Fibroblast of mammary gland (primary cell): ENCODE measurements at regions not wholly inside any gene's neighbourhood (a gene's known extent, or its start where the extent isn't known, plus 50 kb on each side); places are given as distances from the start of the nearest gene placed in this dataset.

Experiments used
- DNase-seq: peaks from one replicate; pipeline ENCODE4 v3.0.0-alpha.2; 2010; ENCODE audit warnings: low read depth
- H3K4me3 ChIP-seq: 2 replicates; pipeline ENCODE4 v1.5.1; 2011; ENCODE audit warnings: low read depth, mild to moderate bottlenecking, low read length, moderate library complexity; ENCODE audit not compliant: control insufficient read depth
- CTCF ChIP-seq: conservative IDR thresholded peaks from 2 replicates; pipeline ENCODE4 v1.5.1; 2011; ENCODE audit warnings: low read depth, low read length, inconsistent platforms; ENCODE audit not compliant: control insufficient read depth, insufficient read depth

GRCh38 chr12:127389923-127390322, 877.0 kb upstream of the TMEM132C start:
- TF ChIP-seq CTCF: no peak
- DNase-seq: peak; percentile 65
- no peak overlapping the region for H3K4me3 ChIP-seq

DNA sequence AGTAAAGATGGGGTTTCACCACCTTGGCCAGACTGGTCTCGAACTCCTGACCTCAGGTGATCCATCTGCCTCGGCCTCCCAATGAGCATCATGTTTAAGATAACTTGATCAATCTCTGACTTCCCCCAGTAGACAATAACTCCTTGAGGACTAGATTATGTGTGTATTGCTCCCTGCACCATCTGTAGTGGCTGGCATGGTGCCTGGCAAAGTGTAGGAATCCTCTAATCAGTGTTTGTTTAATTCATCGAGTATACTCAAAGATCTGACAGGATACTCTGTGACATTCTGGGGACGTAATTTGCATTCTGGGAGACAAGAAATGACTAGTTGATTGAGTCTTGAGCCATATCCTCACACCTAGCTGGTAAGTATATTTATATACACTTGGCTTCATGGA, 873.5 kb upstream of the TMEM132C start:
- no peak overlapping the region for H3K4me3 ChIP-seq
- TF ChIP-seq CTCF: no peak
- no peak for DNase-seq

GRCh38 chr12:127393896-127394295, 873.1 kb upstream of the TMEM132C start:
- TF ChIP-seq CTCF: no peak
- DNase-seq: peak; percentile 89
- H3K4me3 ChIP-seq: no peak overlapping the region

DNA sequence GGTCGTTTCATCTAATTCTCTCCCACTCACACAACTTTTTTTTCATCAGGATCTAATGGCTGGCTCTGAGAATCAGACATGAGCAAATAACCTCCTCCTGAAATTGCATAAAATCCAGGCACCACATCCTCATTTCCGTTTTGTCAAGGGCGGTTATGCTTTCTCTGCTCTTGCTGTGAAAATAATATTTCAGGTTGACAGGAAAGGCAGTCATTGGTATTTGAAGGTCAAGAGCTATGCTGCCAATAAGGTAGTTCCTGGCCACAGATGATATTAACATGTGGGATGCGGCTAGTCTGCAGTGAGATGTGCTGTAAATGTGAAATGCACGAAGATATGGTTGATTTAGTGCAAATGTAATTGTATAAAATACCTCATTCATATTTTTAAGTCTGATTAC, 870.2 kb upstream of the TMEM132C start:
- H3K4me3 ChIP-seq: no peak overlapping the region
- TF ChIP-seq CTCF: no peak
- no peak for DNase-seq

DNA sequence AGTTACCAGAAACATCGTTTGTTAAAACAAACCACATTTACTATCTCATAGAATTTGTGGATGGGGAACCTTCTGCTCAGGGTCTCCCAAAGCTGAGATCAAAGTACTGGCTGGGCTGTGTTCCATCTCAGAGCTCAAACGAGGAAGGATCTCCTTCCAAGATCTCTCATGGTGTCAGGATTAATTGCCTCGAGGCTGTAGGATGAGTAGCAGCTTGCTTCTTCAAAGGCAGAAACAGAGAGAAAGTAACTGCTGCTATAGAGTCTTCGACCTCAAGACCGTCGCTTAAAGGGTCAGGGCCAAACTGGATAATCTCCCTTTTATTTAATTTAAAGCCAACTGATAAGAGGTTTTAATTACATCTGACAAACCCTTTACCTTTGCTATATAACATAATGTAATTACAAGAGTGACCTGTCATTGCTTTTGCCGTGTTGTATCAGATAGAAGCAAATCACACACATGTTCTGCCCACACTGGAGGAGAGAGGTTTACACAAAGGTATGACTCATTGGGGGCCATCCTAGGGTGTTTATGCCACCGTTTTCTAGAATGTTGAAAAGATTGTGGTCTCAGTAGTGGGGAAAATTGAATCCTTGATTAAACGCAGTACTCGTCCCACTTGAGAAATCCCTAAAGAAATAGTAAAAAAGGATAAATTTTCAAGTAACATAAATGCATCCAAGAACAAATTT, 868.8 kb upstream of the TMEM132C start:
- peak; percentile 24 for DNase-seq
- H3K4me3 ChIP-seq: no peak overlapping the region
- no peak for TF ChIP-seq CTCF

DNA sequence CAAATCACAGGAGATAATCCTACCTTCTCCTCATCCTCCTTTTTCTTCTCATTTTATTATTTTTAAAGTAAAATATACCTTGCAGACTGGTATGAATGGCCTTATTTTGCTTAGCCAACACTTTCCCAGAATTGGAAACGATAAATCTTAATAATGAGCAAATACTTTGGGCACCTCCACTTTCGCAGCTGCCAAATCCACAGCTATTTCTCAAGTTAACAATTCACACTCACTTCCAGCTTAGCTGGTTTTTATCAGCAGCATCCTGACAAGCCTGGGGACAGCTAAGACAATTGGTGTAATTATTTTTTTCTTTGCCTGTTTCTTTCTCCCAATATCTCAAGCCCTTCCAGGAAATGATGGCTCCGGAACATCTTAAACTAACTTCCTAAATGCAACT, 867.5 kb upstream of the TMEM132C start:
- DNase-seq: no peak
- TF ChIP-seq CTCF: no peak
- no peak overlapping the region for H3K4me3 ChIP-seq

DNA sequence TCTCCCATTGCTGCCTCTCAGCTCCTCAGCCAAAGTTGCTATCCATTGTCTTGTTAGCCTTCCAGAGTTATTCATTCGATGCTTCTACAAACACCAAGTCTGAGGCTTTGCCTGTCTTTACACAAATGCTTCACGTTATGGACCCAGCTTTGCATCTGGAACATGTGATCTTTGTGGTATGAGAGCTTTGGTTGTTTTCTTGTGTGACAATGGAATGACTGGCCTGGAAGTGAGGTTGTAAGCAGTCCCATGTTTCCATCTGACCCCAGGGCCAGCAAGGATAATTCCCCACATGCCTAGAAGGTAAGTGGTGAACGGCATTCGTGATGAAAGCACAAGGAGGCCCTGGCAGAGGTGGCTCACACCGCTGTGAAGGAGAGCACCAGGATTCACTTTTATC, 866.7 kb upstream of the TMEM132C start:
- H3K4me3 ChIP-seq: no peak overlapping the region
- no peak for TF ChIP-seq CTCF
- DNase-seq: no peak
